ENCODE measurements at regions not wholly inside any gene's neighbourhood (a gene's known extent, or its start where the extent isn't known, plus 50 kb on each side); places are given as distances from the start of the nearest gene placed in this dataset.

DNA sequence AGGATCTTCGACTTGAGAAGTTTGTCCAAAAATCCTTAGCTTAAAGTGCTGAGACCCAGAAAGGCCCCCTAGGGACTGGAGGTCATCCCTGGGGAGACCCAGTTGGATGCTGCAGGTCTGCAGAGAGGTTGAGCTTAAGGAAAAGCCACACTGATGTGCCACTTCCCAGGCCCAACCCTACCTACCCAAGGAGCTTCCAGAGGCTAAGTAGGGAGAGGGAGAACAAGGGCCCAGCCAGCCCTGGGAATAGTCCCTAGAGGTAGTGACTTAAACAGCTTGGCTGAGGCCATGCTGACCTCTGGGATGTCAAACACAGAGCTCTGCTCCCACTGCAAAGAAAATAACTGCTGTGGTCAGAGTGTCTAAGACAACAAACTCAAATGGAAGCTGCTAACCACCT is 693.7 kb downstream of the MATN1 start:
- Mint-ChIP-seq H3K27ac (ENCODE audit: low read depth) (no peak overlapping the region), H3K4me3 (no peak overlapping the region), H3K27me3 (peaks cover 38% of the 10 kb centered on the region), H3K4me1 (no peaks in the 10 kb centered on the region), H3K9me3 (peaks cover 5% of the 10 kb centered on the region), H3K36me3 (ENCODE audit: insufficient read depth) (no peaks in the 10 kb centered on the region)
- ATAC-seq (replicated peaks; ENCODE audit: extremely low read depth, poor library complexity, severe bottlenecking): no peak
- DNase-seq (ENCODE audit: low spot score in 2 of 2): peak in 1 of 2 donors; percentile 1

DNA sequence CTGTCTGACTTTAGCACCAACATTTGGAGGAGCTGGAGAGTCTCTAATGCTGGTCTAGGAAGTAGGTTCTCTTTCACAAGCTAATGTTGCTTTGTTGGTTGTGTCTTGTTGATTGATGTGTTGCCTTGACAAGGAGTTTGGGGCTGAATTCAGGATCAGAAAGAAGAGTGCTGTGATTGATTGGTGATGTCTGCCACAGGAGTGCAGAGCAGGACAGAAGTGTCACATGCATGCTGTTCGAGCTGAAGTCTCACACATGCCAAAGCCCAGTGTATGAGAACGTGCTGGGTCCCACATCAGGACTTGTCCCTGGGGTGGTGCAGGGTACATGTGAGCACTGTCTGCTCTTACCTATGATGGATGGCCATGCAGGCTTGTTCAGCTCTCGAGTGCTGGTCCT is 694.4 kb downstream of the MATN1 start:
- ATAC-seq (replicated peaks; ENCODE audit: extremely low read depth, poor library complexity, severe bottlenecking) (no peak), DNase-seq (ENCODE audit: low spot score in 2 of 2) (peak in 1 of 2 donors; percentile 5)
- no peaks in the 10 kb centered on the region for H3K36me3 Mint-ChIP-seq (ENCODE audit: insufficient read depth)
- peaks cover 5% of the 10 kb centered on the region for H3K9me3 Mint-ChIP-seq
- no peak overlapping the region for H3K4me3 Mint-ChIP-seq
- H3K27ac Mint-ChIP-seq (ENCODE audit: low read depth): no peak overlapping the region
- no peaks in the 10 kb centered on the region for H3K4me1 Mint-ChIP-seq
- H3K27me3 Mint-ChIP-seq: peaks cover 44% of the 10 kb centered on the region

DNA sequence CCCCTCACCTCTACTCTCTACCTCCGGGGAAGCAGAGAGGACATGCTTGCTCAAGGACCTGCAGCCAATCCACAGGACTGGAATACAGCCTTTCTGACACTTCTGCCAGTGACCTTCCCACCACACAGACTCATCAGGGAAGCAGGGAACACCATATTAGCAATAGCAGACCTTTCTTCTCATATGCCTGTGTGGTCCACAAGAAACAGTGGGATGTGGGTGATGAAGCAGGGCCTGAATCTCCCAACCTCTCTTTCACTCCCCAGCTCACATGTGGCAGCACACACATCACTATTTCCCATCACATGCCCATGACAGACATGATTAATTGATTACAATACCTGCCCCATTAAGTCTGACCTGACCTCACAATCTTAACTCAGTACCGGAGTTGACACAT is 695.1 kb downstream of the MATN1 start:
- H3K4me3 Mint-ChIP-seq: no peak overlapping the region
- no peak overlapping the region for H3K27ac Mint-ChIP-seq (ENCODE audit: low read depth)
- H3K9me3 Mint-ChIP-seq: peaks cover 5% of the 10 kb centered on the region
- peaks cover 51% of the 10 kb centered on the region for H3K27me3 Mint-ChIP-seq
- H3K4me1 Mint-ChIP-seq: no peaks in the 10 kb centered on the region
- DNase-seq (ENCODE audit: low spot score in 2 of 2) (no peak), ATAC-seq (replicated peaks; ENCODE audit: extremely low read depth, poor library complexity, severe bottlenecking) (no peak)
- H3K36me3 Mint-ChIP-seq (ENCODE audit: insufficient read depth): no peaks in the 10 kb centered on the region

DNA sequence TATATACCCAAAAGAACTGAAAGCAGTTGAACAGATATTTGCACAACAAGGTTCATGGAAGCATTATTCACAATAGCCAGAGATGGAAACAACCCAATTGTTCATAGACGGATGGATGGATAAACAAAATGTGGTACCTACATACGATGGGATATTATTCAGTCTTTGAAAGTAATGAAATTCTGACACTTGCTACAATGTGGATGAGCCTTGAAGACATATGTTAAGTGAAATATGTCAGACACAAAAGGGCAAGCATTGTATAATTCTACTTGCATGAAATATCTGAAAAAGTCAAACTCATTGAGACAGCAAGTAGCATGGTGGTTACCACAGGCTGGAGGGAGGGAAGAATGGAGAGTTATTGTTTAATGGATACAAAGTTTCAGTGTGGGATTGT is 696.1 kb downstream of the MATN1 start:
- ATAC-seq (replicated peaks; ENCODE audit: extremely low read depth, poor library complexity, severe bottlenecking): no peak
- H3K27ac Mint-ChIP-seq (ENCODE audit: low read depth): no peak overlapping the region
- H3K27me3 Mint-ChIP-seq: peaks cover 61% of the 10 kb centered on the region
- no peaks in the 10 kb centered on the region for H3K9me3 Mint-ChIP-seq
- no peak for DNase-seq (ENCODE audit: low spot score in 2 of 2)
- no peak overlapping the region for H3K4me3 Mint-ChIP-seq
- H3K36me3 Mint-ChIP-seq (ENCODE audit: insufficient read depth): no peaks in the 10 kb centered on the region
- no peaks in the 10 kb centered on the region for H3K4me1 Mint-ChIP-seq

DNA sequence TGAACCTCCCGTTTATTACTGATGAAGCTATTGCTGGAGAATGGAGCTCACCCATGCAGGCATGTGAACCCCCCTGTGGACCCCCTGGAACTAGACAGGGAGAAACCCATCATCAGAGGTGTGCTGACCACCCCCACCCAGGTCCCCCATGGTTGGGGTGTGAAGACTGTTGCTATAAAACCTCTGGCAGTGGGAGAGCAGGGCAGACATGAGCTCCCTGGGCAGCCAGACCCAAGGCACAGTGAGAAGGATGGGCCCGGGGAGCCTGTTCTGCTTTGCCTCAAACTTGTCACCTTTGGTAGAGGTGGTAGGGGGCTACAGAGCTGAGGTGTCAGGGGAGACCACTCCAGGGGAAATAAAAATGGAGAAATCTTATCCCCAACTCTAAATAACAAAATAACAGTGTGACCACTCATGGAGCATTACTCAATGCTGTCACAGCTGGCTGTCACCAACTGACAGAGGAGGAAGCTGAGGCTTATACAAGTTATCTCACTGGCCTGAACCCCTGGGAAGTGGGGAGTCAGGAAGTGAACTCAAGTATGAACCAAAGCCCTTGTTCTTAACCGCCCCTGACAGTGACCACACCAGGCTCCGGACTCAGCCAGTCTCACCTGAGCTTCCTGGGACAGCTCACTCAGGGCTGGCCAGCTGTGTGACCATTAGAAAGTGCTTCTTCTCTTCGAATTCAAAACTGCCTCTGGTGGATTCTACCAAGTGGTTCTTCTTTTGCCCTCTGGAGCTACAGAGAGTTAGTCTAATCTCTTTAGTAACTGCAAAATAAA is 698.8 kb downstream of the MATN1 start:
- H3K4me1 Mint-ChIP-seq: no peaks in the 10 kb centered on the region
- DNase-seq (ENCODE audit: low spot score in 2 of 2) (peak; percentile 8 to 11), ATAC-seq (replicated peaks; ENCODE audit: extremely low read depth, poor library complexity, severe bottlenecking) (no peak)
- H3K27ac Mint-ChIP-seq (ENCODE audit: low read depth): no peak overlapping the region
- peaks cover 69% of the 10 kb centered on the region for H3K27me3 Mint-ChIP-seq
- no peak overlapping the region for H3K4me3 Mint-ChIP-seq
- no peaks in the 10 kb centered on the region for H3K36me3 Mint-ChIP-seq (ENCODE audit: insufficient read depth)
- H3K9me3 Mint-ChIP-seq: no peaks in the 10 kb centered on the region

DNA sequence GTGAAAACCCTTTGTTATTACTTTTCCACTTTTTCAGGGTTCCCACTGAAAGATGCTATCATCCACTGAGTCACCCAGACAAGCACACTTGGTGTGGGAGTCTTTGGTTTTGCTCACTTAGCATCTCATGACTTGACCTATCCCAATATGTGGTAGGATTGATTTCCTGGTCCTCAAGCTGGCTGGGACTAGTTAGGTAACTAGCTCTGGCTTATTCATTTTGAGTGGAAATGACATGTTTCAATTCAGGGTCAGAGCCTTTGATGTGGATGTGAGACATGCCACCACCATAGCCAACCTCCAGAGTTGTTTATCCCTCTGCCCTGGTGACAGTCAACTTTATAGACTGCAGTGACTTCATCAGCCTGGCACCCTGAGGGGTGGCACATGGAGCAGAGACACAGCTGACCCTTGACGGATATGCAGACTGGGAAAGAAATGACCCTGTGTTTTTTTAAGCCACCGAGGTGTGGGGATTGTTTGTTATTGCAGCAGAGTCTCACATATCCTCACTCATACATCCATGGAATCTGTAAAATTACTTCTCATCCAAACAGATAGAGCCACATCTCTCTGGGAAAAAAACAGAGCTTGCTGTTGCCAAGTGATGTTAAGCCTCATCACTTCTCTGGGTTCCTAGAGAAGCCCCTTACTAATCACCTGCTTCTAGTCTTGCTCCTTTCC is 699.9 kb downstream of the MATN1 start:
- Mint-ChIP-seq H3K27ac (ENCODE audit: low read depth) (no peak overlapping the region), H3K27me3 (peaks cover 69% of the 10 kb centered on the region), H3K36me3 (ENCODE audit: insufficient read depth) (no peaks in the 10 kb centered on the region), H3K4me3 (no peak overlapping the region), H3K9me3 (no peaks in the 10 kb centered on the region), H3K4me1 (no peaks in the 10 kb centered on the region)
- ATAC-seq (replicated peaks; ENCODE audit: extremely low read depth, poor library complexity, severe bottlenecking): no peak
- peak; percentile 2 to 3 for DNase-seq (ENCODE audit: low spot score in 2 of 2)

DNA sequence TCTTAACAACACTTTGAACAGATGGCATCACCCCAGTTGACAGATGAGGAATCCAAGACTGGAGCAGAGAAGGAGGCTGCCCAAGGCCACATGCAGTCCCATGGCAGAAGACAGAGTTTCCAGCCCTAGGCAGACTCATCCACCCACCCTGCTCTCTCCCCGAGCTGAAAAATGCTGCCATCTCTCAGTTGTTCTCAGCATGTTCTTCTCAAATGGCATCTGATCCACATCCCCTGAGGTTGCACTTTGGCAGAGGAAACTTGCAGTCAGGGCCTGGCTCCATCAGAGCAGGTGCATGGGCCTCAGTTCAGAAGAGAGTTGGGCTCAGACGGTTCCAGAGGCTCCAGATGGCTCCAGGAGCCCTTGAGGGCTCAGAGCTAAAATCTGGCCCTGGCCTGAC is 709.4 kb downstream of the MATN1 start:
- Mint-ChIP-seq H3K27ac (ENCODE audit: low read depth) (no peak overlapping the region), H3K27me3 (peaks cover 44% of the 10 kb centered on the region), H3K9me3 (no peaks in the 10 kb centered on the region), H3K36me3 (ENCODE audit: insufficient read depth) (no peaks in the 10 kb centered on the region), H3K4me3 (no peak overlapping the region), H3K4me1 (no peaks in the 10 kb centered on the region)
- ATAC-seq (replicated peaks; ENCODE audit: extremely low read depth, poor library complexity, severe bottlenecking) (no peak), DNase-seq (ENCODE audit: low spot score in 2 of 2) (no peak)

DNA sequence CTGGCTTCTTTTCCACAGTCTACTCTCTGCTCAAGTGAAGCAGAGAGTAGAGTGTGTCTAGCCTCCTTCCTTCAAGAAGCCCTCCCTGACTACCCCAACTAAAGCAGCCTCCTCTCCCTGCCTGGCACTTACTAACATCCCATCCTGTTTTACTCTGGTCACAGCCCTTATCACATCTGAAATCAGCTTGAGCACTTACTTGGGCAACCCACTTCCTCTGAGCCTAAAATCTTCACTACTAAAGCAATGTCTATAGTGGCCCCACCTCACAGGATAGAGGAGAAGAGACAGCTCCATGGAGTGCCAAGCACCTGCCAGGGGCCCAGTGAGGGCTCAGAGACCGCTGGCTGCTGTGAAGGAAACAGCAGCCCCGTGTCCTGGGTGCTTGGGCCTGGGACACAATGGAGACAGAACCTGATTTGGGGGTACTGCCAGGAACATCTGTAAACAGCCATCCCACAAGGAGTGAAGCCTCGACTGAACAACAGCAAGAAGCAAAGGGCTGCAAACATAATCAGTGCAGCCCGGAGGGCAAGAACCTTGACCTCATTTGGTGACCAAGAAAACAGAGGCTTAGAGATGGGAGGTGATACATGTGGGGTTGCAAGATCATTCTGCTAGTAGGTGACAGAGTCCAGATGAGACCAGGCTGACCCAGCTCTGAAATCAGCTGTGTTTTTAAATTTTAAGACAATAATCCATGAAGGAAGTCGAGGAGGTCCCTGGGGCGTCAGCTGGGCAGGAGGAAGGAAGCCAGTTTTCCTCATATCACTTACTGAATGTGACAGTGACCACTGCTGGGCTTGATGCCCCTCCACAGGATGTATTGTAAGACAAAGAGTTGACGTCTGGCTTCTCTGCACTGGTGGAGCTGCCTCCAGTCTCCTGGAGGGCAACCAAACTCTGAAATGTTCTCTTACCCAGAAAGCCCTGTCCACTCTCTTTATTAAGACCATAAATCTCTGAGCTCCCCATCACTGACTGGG is 710.6 kb downstream of the MATN1 start:
- Mint-ChIP-seq H3K36me3 (ENCODE audit: insufficient read depth) (no peaks in the 10 kb centered on the region), H3K27me3 (peaks cover 47% of the 10 kb centered on the region), H3K4me1 (no peaks in the 10 kb centered on the region), H3K27ac (ENCODE audit: low read depth) (no peak overlapping the region), H3K4me3 (no peak overlapping the region), H3K9me3 (no peaks in the 10 kb centered on the region)
- no peak for ATAC-seq (replicated peaks; ENCODE audit: extremely low read depth, poor library complexity, severe bottlenecking)
- DNase-seq (ENCODE audit: low spot score in 2 of 2): no peak

DNA sequence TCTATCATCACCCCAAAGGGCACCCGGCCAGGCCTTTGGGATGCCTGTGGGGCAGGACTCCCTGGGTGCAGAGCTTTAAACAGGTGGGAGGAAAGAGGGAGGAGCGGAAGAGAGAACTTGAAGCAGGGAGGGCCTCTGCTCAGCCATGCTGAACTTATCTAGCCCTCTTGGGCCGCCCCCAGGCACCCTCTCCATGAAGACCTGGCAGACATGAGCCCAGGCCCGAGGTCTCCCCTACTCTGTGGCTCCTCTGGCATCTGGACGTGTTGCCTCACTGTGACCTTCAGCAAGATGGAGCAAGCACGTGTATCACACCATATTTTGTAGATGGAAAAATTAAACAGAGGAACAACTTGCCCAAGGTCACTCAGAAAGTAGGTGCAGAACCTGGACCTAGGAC is 711.4 kb downstream of the MATN1 start:
- Mint-ChIP-seq H3K27ac (ENCODE audit: low read depth) (no peak overlapping the region), H3K9me3 (no peaks in the 10 kb centered on the region), H3K4me3 (no peak overlapping the region), H3K27me3 (peaks cover 50% of the 10 kb centered on the region), H3K4me1 (no peaks in the 10 kb centered on the region), H3K36me3 (ENCODE audit: insufficient read depth) (no peaks in the 10 kb centered on the region)
- DNase-seq (ENCODE audit: low spot score in 2 of 2): no peak
- no peak for ATAC-seq (replicated peaks; ENCODE audit: extremely low read depth, poor library complexity, severe bottlenecking)

DNA sequence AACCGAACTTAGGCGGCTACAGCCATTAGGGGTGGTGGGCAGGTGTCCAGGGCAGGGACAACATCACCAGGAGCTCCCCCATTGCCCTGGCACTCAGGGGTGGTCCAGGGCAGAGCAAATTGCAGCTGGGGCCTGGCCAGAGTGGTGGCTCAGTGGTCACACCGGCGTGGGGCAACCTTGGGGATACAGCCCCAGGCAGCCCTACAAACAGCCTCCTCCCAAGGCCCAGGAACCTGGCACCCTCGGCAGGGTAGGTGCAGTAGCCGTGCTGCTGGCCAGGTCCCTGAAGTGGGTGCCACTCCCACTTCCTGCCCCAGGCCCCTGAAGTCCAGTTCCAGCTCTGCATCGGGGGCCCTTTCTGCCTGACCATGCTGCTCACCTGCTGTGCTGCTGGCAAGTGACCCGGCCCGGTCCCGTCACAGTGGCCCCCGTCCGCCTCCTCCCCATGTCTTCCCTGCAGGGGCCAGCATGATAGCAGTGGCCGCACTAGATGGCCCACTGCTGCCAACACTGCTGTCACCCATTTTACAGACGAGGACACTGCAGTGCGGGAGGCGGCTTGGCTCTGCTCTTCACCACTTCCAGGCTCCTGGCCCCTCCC is 712.8 kb downstream of the MATN1 start:
- no peak overlapping the region for H3K27ac Mint-ChIP-seq (ENCODE audit: low read depth)
- ATAC-seq (replicated peaks; ENCODE audit: extremely low read depth, poor library complexity, severe bottlenecking) (no peak), DNase-seq (ENCODE audit: low spot score in 2 of 2) (no peak)
- peaks cover 50% of the 10 kb centered on the region for H3K27me3 Mint-ChIP-seq
- no peak overlapping the region for H3K4me3 Mint-ChIP-seq
- no peaks in the 10 kb centered on the region for H3K36me3 Mint-ChIP-seq (ENCODE audit: insufficient read depth)
- H3K4me1 Mint-ChIP-seq: no peaks in the 10 kb centered on the region
- no peaks in the 10 kb centered on the region for H3K9me3 Mint-ChIP-seq

DNA sequence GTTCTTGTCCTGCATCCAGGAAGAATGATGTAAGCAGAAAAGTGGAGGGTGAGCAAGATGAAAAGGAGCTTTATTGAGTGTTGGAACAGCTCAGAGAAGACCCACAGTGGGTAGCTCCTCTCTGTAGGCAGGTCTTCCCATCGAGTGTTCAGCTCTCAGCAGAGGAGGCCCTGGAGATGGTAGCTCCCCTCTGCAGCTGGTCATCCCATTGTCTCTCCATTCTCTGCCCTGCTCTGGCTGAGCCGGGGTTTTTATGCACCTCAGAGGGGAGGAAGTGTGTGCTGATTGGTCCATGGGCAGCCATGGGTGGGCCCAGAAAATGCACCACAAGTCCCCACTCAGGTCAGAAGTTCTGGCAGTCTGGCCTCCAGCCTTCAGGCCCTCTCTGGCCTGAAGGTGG is 713.7 kb downstream of the MATN1 start:
- H3K27me3 Mint-ChIP-seq: peaks cover 50% of the 10 kb centered on the region
- no peak for ATAC-seq (replicated peaks; ENCODE audit: extremely low read depth, poor library complexity, severe bottlenecking)
- no peak for DNase-seq (ENCODE audit: low spot score in 2 of 2)
- no peaks in the 10 kb centered on the region for H3K4me1 Mint-ChIP-seq
- no peak overlapping the region for H3K27ac Mint-ChIP-seq (ENCODE audit: low read depth)
- H3K4me3 Mint-ChIP-seq: no peak overlapping the region
- no peaks in the 10 kb centered on the region for H3K36me3 Mint-ChIP-seq (ENCODE audit: insufficient read depth)
- H3K9me3 Mint-ChIP-seq: no peaks in the 10 kb centered on the region

DNA sequence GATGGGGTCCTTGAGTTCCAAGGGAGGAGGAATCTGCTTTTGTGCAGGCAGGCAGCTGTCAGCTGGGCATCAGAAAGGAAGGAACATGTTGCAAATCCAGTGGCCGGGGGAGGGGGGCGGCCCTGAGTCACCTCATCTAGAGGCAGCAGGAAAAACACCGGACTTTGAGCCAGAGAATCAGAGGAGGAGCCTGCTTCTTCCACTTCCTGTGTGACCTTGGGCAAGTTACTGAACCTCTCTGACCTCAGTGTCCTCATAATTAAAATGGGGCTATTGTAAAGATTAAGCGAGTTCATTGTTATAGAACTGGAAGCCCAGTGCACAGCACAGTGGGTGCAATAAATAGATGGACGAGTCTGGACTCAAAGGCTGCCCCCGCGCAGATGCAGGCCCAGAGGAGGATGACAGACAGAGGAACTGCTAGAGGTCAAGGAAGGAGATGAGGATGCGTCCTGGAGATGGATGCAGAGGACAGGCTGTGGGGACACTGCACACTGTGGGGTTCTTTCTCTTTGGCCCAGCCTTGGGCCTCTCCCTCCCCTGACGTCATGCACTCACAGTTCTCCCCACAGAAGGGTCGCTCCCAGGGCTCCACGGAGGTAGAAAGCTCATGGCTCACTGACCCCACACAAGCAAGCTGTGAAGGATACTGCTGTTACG is 714.3 kb downstream of the MATN1 start:
- DNase-seq (ENCODE audit: low spot score in 2 of 2) (no peak), ATAC-seq (replicated peaks; ENCODE audit: extremely low read depth, poor library complexity, severe bottlenecking) (no peak)
- H3K27ac Mint-ChIP-seq (ENCODE audit: low read depth): no peak overlapping the region
- no peaks in the 10 kb centered on the region for H3K4me1 Mint-ChIP-seq
- no peaks in the 10 kb centered on the region for H3K36me3 Mint-ChIP-seq (ENCODE audit: insufficient read depth)
- H3K9me3 Mint-ChIP-seq: no peaks in the 10 kb centered on the region
- no peak overlapping the region for H3K4me3 Mint-ChIP-seq
- H3K27me3 Mint-ChIP-seq: peaks cover 50% of the 10 kb centered on the region
